B cell (primary cell): ENCODE measurements at regions not wholly inside any gene's neighbourhood (a gene's known extent, or its start where the extent isn't known, plus 50 kb on each side); places are given as distances from the start of the nearest gene placed in this dataset.

Experiments used
- ATAC-seq: fragments of 200-7000 bp; cut with Tn5 transposase; one replicate; pipeline ENCODE4 v1.10.0; 2021; ENCODE audit warnings: low read depth, mild to moderate bottlenecking, moderate number of reproducible peaks, moderate library complexity
- CTCF ChIA-PET: fragments of 350-600 bp; sonication (Branson Sonifier 250); formaldehyde crosslinking; loops from one replicate; lab custom pipeline; 2021; ENCODE audit warnings: antibody characterized with exemption, inconsistent platforms; lab: Charles Lee
- POLR2A ChIA-PET: fragments of 350-600 bp; sonication (Branson Sonifier 250); formaldehyde crosslinking; loops from one replicate; lab custom pipeline; 2021; ENCODE audit warnings: antibody characterized with exemption; lab: Charles Lee
- DNase-seq: peaks from one replicate; pipeline ENCODE4 v3.0.0; 2013
- H2AFZ ChIP-seq: 2 replicates; pipeline ENCODE4 v1.6.1; 2012; ENCODE audit warnings: mild to moderate bottlenecking, low read depth, low read length; ENCODE audit not compliant: insufficient read depth, poor library complexity, severe bottlenecking
- H3K27ac ChIP-seq, 2 donors: 1 replicate in 1 of 2; 2 replicates in 1 of 2; pipeline ENCODE4 v1.5.1; 2012 to 2013; ENCODE audit warnings: low read length in 2 of 2, mild to moderate bottlenecking in 2 of 2, moderate library complexity in 1 of 2
- H3K27me3 ChIP-seq, 4 experiments: fragments of 200-600 bp in 1 of 4; sonication (generic) in 1 of 4; replicated peaks in 1 of 4; 1 replicate in 2 of 4; 2 replicates in 2 of 4; pipeline versions ENCODE4 v1.6.1 to v1.7.0; 2013 to 2016; ENCODE audit warnings: low read length in 3 of 4, mild to moderate bottlenecking in 2 of 4, mixed read lengths in 1 of 4, moderate library complexity in 1 of 4; ENCODE audit not compliant: insufficient read depth in 4 of 4, control insufficient read depth in 3 of 4; ENCODE audit errors: control extremely low read depth in 1 of 4
- H3K36me3 ChIP-seq, 2 experiments: replicated peaks in 1 of 2; 1 replicate in 1 of 2; 2 replicates in 1 of 2; pipeline versions ENCODE4 v1.6.1 to v1.7.1; 2013; ENCODE audit warnings: low read length in 1 of 2; ENCODE audit not compliant: insufficient read depth in 2 of 2, control insufficient read depth in 1 of 2; ENCODE audit errors: control extremely low read depth in 1 of 2, extremely low read depth in 1 of 2
- H3K4me1 ChIP-seq, 2 donors: fragments of 200-600 bp in 1 of 2; sonication (generic) in 1 of 2; 1 replicate in 1 of 2; 2 replicates in 1 of 2; pipeline versions ENCODE4 v1.5.1 to v1.6.1; 2013 to 2017; ENCODE audit warnings: low read length in 2 of 2; ENCODE audit not compliant: control insufficient read depth in 2 of 2, insufficient read depth in 2 of 2
- H3K4me2 ChIP-seq: replicated peaks from 2 replicates; pipeline ENCODE3; 2012; ENCODE audit warnings: mild to moderate bottlenecking, low read depth, low read length; ENCODE audit not compliant: poor library complexity, severe bottlenecking
- H3K4me3 ChIP-seq, 5 experiments: fragments of 200-600 bp in 1 of 5; sonication (generic) in 1 of 5; 1 replicate in 3 of 5; 2 replicates in 2 of 5; pipeline versions ENCODE4 v1.5.1 to v1.7.0; 2011 to 2016; ENCODE audit warnings: low read length in 4 of 5, mild to moderate bottlenecking in 4 of 5, low read depth in 2 of 5, control low read depth in 1 of 5, moderate library complexity in 1 of 5; ENCODE audit not compliant: insufficient read depth in 1 of 5; ENCODE audit errors: control extremely low read depth in 1 of 5, extremely low read depth in 1 of 5
- H3K79me2 ChIP-seq: fragments of 200-600 bp; sonication (generic); one replicate; pipeline ENCODE4 v1.6.0; 2016; ENCODE audit warnings: low read length; ENCODE audit not compliant: control insufficient read depth, insufficient read depth
- H3K9ac ChIP-seq: fragments of 200-600 bp; sonication (generic); 2 replicates; pipeline ENCODE4 v1.6.1; 2017; ENCODE audit warnings: mild to moderate bottlenecking, low read length, moderate library complexity
- H3K9me3 ChIP-seq, 3 donors: one replicate each; pipeline versions ENCODE4 v1.6.1 to v1.7.1; 2013; ENCODE audit warnings: low read length in 2 of 3; ENCODE audit not compliant: control insufficient read depth in 2 of 3, insufficient read depth in 1 of 3; ENCODE audit errors: control extremely low read depth in 1 of 3
- H4K20me1 ChIP-seq: 2 replicates; pipeline ENCODE4 v1.6.0; 2012; ENCODE audit warnings: mild to moderate bottlenecking, low read length; ENCODE audit not compliant: insufficient read depth, control insufficient read depth, poor library complexity, severe bottlenecking
- H3K27ac Mint-ChIP-seq: one replicate; pipeline ENCODE4 v1.8.0; 2021; ENCODE audit warnings: mixed read lengths
- H3K27me3 Mint-ChIP-seq: one replicate; pipeline ENCODE4 v1.8.0; 2021; ENCODE audit warnings: mixed read lengths
- H3K4me1 Mint-ChIP-seq: one replicate; pipeline ENCODE4 v1.8.0; 2021; ENCODE audit warnings: mixed read lengths
- H3K4me3 Mint-ChIP-seq: one replicate; pipeline ENCODE4 v1.8.0; 2021; ENCODE audit warnings: mixed read lengths
- H3K9me3 Mint-ChIP-seq: one replicate; pipeline ENCODE4 v1.8.0; 2022; ENCODE audit warnings: mixed read lengths; ENCODE audit not compliant: insufficient read depth
- CTCF ChIP-seq: fragments of 200-600 bp; IDR thresholded peaks from one replicate; pipeline ENCODE4 v1.8.0; 2022; ENCODE audit warnings: antibody characterized with exemption, mild to moderate bottlenecking
- EZH2 ChIP-seq: IDR thresholded peaks from 2 replicates; pipeline ENCODE4 v1.6.1; 2012; ENCODE audit warnings: borderline replicate concordance, low read depth, mild to moderate bottlenecking, moderate library complexity, low read length; ENCODE audit not compliant: insufficient read depth, poor library complexity, severe bottlenecking
- WGBS: methylation state at CpG from one replicate; pipeline ENCODE4 v1.1.5; 2013; ENCODE audit warnings: missing lambda C conversion rate; ENCODE audit not compliant: insufficient coverage; 5-methylcytosine and 5-hydroxymethylcytosine counted together
- intact Hi-C: fragments of 100-400 bp; cut with micrococcal nuclease; formaldehyde crosslinking; loops from one replicate; pipeline ENCODE4 v1.10.0; 2022

- H3K27ac Mint-ChIP-seq = no peak overlapping the region
- H3K4me1 ChIP-seq = no peaks in the 10 kb centered on the region
- H3K9me3 ChIP-seq = peaks cover 0 to 3% (median 0%) of the 10 kb centered on the region in 3 donors
- no peaks in the 10 kb centered on the region for H3K27me3 Mint-ChIP-seq
- H3K4me2 ChIP-seq = no peak overlapping the region
- H2AFZ ChIP-seq = no peak overlapping the region
- H4K20me1 ChIP-seq = no peaks in the 10 kb centered on the region
- no peak for TF ChIP-seq CTCF
- no peak for TF ChIP-seq EZH2
- H3K36me3 ChIP-seq = no peaks in the 10 kb centered on the region
- ChIA-PET POLR2A (no interaction called here), CTCF (no interaction called here)
- DNase-seq (no peak), ATAC-seq (no peak)
- H3K27ac ChIP-seq = no peak overlapping the region
- no peaks in the 10 kb centered on the region for H3K4me1 Mint-ChIP-seq
- intact Hi-C loops = no loop called here
- H3K79me2 ChIP-seq = no peaks in the 10 kb centered on the region
- H3K4me3 Mint-ChIP-seq = no peak overlapping the region
- H3K9me3 Mint-ChIP-seq = no peaks in the 10 kb centered on the region
- no peaks in the 10 kb centered on the region for H3K27me3 ChIP-seq
- no peak overlapping the region for H3K9ac ChIP-seq
- H3K4me3 ChIP-seq = no peak overlapping the region
These were observed 250.6 kb upstream of the ROBO1 start for GRCh38 chr3:80018375-80018774.

GRCh38 chr3:80017369-80017768 is 249.6 kb upstream of the ROBO1 start:
- Histone ChIP-seq H3K27ac (no peak overlapping the region), H3K36me3 (no peaks in the 10 kb centered on the region), H3K4me1 (no peaks in the 10 kb centered on the region), H3K27me3 (no peaks in the 10 kb centered on the region), H3K4me3 (no peak overlapping the region), H3K9me3 (peaks cover 0 to 3% (median 0%) of the 10 kb centered on the region in 3 donors), H3K9ac (no peak overlapping the region), H3K4me2 (no peak overlapping the region), H3K79me2 (no peaks in the 10 kb centered on the region), H2AFZ (no peak overlapping the region), H4K20me1 (no peaks in the 10 kb centered on the region)
- Mint-ChIP-seq H3K4me1 (no peaks in the 10 kb centered on the region), H3K4me3 (no peak overlapping the region), H3K27ac (no peak overlapping the region), H3K27me3 (no peaks in the 10 kb centered on the region), H3K9me3 (no peaks in the 10 kb centered on the region)
- CTCF ChIA-PET = no interaction called here
- intact Hi-C loops = no loop called here
- WGBS = no CpG with 5 or more reads among the region's 2 CpGs
- ATAC-seq (no peak), DNase-seq (no peak)
- no peak for TF ChIP-seq CTCF
- POLR2A ChIA-PET = no interaction called here
